Neural cell (in vitro differentiated cells): ENCODE measurements at regions not wholly inside any gene's neighbourhood (a gene's known extent, or its start where the extent isn't known, plus 50 kb on each side); places are given as distances from the start of the nearest gene placed in this dataset.

Experiments used
- H2AFZ ChIP-seq: fragments of 200-600, 300-800 bp; sonication (generic), shearing (Covaris generic); 2 replicates; pipeline ENCODE4 v1.6.0; 2014; ENCODE audit warnings: low read depth, mild to moderate bottlenecking, antibody characterized with exemption, low read length, moderate library complexity
- H3F3A ChIP-seq: fragments of 200-600 bp; shearing (Covaris generic); 2 replicates; pipeline ENCODE4 v1.6.1; 2016; ENCODE audit warnings: mild to moderate bottlenecking, moderate library complexity, mixed read lengths, antibody characterized with exemption, low read length; ENCODE audit not compliant: insufficient read depth, poor library complexity, severe bottlenecking
- H3K27ac ChIP-seq: fragments of 200-600, 300-800 bp; sonication (generic), shearing (Covaris generic); 2 replicates; pipeline ENCODE4 v1.5.1; 2014; ENCODE audit warnings: mild to moderate bottlenecking, low read length, moderate library complexity
- H3K27me3 ChIP-seq: fragments of 300-800, 200-600 bp; sonication (generic), shearing (Covaris generic); 2 replicates; pipeline ENCODE4 v1.6.0; 2014; ENCODE audit warnings: mild to moderate bottlenecking, low read depth, low read length, moderate library complexity; ENCODE audit not compliant: insufficient read depth
- H3K36me3 ChIP-seq: fragments of 300-800, 200-600 bp; sonication (generic), shearing (Covaris generic); 2 replicates; pipeline ENCODE4 v1.5.1; 2014; ENCODE audit warnings: mild to moderate bottlenecking, antibody characterized with exemption, low read length, moderate library complexity; ENCODE audit not compliant: insufficient read depth
- H3K4me2 ChIP-seq: fragments of 300-800, 200-600 bp; sonication (generic), shearing (Covaris generic); 2 replicates; pipeline ENCODE4 v1.6.0; 2014; ENCODE audit warnings: mild to moderate bottlenecking, low read length
- H3K4me3 ChIP-seq: fragments of 300-800, 200-600 bp; sonication (generic), shearing (Covaris generic); 2 replicates; pipeline ENCODE4 v1.5.1; 2014; ENCODE audit warnings: mild to moderate bottlenecking, low read length, moderate library complexity
- H3K79me2 ChIP-seq: fragments of 200-600 bp; shearing (Covaris generic); replicated peaks from 2 replicates; pipeline ENCODE4 v1.6.0; 2014; ENCODE audit warnings: mild to moderate bottlenecking, low read length, moderate library complexity; ENCODE audit not compliant: insufficient read depth
- H3K9ac ChIP-seq: fragments of 300-800, 200-600 bp; sonication (generic), shearing (Covaris generic); 2 replicates; pipeline ENCODE4 v1.6.1; 2016; ENCODE audit warnings: mild to moderate bottlenecking, low read length, mixed read lengths
- H3K9me2 ChIP-seq: fragments of 200-600 bp; shearing (Covaris generic); 2 replicates; pipeline ENCODE4 v1.6.1; 2016; ENCODE audit warnings: mild to moderate bottlenecking, low read length, mixed read lengths; ENCODE audit not compliant: insufficient read depth
- H3K9me3 ChIP-seq: fragments of 200-600, 300-800 bp; sonication (generic), shearing (Covaris generic); 2 replicates; pipeline ENCODE4 v1.6.1; 2016; ENCODE audit warnings: mild to moderate bottlenecking, mixed run types, low read length, moderate library complexity, mixed read lengths
- H4K20me1 ChIP-seq: fragments of 200-600 bp; shearing (Covaris generic); 2 replicates; pipeline ENCODE4 v1.6.1; 2016; ENCODE audit warnings: mild to moderate bottlenecking, mixed run types; ENCODE audit not compliant: insufficient read depth
- EP300 ChIP-seq: fragments of 450-650 bp; conservative IDR thresholded peaks from 2 replicates; pipeline ENCODE4 v1.6.1; 2014; ENCODE audit warnings: antibody characterized with exemption, mild to moderate bottlenecking, moderate library complexity; ENCODE audit not compliant: poor library complexity, severe bottlenecking
- EZH2 ChIP-seq: fragments of 200-600, 300-800 bp; shearing (Covaris generic), sonication (generic); IDR thresholded peaks from 2 replicates; pipeline ENCODE4 v1.6.1; 2014; ENCODE audit warnings: antibody characterized with exemption, low read length, borderline replicate concordance, mild to moderate bottlenecking; ENCODE audit not compliant: insufficient read depth, poor library complexity, severe bottlenecking
- MXI1 ChIP-seq: fragments of 450-650 bp; conservative IDR thresholded peaks from 2 replicates; pipeline ENCODE4 v1.6.1; 2014; ENCODE audit warnings: antibody characterized with exemption, mild to moderate bottlenecking; ENCODE audit not compliant: poor library complexity, severe bottlenecking
- POLR2AphosphoS5 ChIP-seq: IDR thresholded peaks from 2 replicates; pipeline ENCODE4 v1.6.1; 2012
- RAD21 ChIP-seq: fragments of 450-650 bp; conservative IDR thresholded peaks from 2 replicates; pipeline ENCODE4 v1.6.1; 2014; ENCODE audit warnings: antibody characterized with exemption, mild to moderate bottlenecking, moderate library complexity
- SMC3 ChIP-seq: fragments of 450-650 bp; conservative IDR thresholded peaks from 2 replicates; pipeline ENCODE4 v1.6.1; 2014; ENCODE audit warnings: antibody characterized with exemption, mild to moderate bottlenecking, moderate library complexity; ENCODE audit not compliant: poor library complexity
- TAF1 ChIP-seq: IDR thresholded peaks from 2 replicates; pipeline ENCODE4 v1.6.1; 2012; ENCODE audit warnings: low read depth
- TF ChIP-seq, protein P1 (sequence below): fragments of 450-650 bp; IDR thresholded peaks from 2 replicates; pipeline ENCODE4 v1.5.1; 2014; ENCODE audit warnings: antibody characterized with exemption, mild to moderate bottlenecking, moderate library complexity; ENCODE audit not compliant: poor library complexity, severe bottlenecking
- TF ChIP-seq, protein P2 (sequence below): IDR thresholded peaks from 2 replicates; pipeline ENCODE4 v1.6.1; 2012; ENCODE audit warnings: borderline replicate concordance

DNA sequence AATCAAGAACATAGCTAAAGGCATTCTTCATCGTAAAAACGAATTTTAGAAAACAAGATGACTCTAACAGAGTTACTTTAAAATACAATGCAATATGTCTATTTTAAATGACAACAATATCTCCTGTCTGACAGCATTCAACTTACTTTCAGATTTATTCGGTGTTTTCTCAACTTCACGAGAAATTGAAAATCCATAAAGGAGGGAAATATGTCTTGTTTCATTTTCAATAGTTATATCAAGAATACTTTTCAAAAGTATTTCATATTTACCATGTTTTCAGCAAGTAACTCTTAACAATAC, 254.8 kb downstream of the DAD1 start:
- H4K20me1 ChIP-seq: no peaks in the 10 kb centered on the region
- H3K27ac ChIP-seq: no peak overlapping the region
- H3K4me2 ChIP-seq: no peak overlapping the region
- H3K9me2 ChIP-seq: no peaks in the 10 kb centered on the region
- H3K36me3 ChIP-seq: no peaks in the 10 kb centered on the region
- no peaks in the 10 kb centered on the region for H3K9me3 ChIP-seq
- no peak overlapping the region for H2AFZ ChIP-seq
- no peak for TF ChIP-seq RAD21
- TF ChIP-seq, protein P1, sequence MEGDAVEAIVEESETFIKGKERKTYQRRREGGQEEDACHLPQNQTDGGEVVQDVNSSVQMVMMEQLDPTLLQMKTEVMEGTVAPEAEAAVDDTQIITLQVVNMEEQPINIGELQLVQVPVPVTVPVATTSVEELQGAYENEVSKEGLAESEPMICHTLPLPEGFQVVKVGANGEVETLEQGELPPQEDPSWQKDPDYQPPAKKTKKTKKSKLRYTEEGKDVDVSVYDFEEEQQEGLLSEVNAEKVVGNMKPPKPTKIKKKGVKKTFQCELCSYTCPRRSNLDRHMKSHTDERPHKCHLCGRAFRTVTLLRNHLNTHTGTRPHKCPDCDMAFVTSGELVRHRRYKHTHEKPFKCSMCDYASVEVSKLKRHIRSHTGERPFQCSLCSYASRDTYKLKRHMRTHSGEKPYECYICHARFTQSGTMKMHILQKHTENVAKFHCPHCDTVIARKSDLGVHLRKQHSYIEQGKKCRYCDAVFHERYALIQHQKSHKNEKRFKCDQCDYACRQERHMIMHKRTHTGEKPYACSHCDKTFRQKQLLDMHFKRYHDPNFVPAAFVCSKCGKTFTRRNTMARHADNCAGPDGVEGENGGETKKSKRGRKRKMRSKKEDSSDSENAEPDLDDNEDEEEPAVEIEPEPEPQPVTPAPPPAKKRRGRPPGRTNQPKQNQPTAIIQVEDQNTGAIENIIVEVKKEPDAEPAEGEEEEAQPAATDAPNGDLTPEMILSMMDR: no peak
- no peak for TF ChIP-seq SMC3
- TF ChIP-seq POLR2AphosphoS5: no peak
- TF ChIP-seq MXI1: no peak
- no peak for TF ChIP-seq TAF1
- no peak for TF ChIP-seq EP300
- TF ChIP-seq, protein P2, sequence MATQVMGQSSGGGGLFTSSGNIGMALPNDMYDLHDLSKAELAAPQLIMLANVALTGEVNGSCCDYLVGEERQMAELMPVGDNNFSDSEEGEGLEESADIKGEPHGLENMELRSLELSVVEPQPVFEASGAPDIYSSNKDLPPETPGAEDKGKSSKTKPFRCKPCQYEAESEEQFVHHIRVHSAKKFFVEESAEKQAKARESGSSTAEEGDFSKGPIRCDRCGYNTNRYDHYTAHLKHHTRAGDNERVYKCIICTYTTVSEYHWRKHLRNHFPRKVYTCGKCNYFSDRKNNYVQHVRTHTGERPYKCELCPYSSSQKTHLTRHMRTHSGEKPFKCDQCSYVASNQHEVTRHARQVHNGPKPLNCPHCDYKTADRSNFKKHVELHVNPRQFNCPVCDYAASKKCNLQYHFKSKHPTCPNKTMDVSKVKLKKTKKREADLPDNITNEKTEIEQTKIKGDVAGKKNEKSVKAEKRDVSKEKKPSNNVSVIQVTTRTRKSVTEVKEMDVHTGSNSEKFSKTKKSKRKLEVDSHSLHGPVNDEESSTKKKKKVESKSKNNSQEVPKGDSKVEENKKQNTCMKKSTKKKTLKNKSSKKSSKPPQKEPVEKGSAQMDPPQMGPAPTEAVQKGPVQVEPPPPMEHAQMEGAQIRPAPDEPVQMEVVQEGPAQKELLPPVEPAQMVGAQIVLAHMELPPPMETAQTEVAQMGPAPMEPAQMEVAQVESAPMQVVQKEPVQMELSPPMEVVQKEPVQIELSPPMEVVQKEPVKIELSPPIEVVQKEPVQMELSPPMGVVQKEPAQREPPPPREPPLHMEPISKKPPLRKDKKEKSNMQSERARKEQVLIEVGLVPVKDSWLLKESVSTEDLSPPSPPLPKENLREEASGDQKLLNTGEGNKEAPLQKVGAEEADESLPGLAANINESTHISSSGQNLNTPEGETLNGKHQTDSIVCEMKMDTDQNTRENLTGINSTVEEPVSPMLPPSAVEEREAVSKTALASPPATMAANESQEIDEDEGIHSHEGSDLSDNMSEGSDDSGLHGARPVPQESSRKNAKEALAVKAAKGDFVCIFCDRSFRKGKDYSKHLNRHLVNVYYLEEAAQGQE: no peak
- TF ChIP-seq EZH2: no peak
- no peaks in the 10 kb centered on the region for H3F3A ChIP-seq
- H3K4me3 ChIP-seq: no peak overlapping the region
- H3K79me2 ChIP-seq: no peaks in the 10 kb centered on the region
- H3K27me3 ChIP-seq: no peaks in the 10 kb centered on the region
- no peak overlapping the region for H3K9ac ChIP-seq

DNA sequence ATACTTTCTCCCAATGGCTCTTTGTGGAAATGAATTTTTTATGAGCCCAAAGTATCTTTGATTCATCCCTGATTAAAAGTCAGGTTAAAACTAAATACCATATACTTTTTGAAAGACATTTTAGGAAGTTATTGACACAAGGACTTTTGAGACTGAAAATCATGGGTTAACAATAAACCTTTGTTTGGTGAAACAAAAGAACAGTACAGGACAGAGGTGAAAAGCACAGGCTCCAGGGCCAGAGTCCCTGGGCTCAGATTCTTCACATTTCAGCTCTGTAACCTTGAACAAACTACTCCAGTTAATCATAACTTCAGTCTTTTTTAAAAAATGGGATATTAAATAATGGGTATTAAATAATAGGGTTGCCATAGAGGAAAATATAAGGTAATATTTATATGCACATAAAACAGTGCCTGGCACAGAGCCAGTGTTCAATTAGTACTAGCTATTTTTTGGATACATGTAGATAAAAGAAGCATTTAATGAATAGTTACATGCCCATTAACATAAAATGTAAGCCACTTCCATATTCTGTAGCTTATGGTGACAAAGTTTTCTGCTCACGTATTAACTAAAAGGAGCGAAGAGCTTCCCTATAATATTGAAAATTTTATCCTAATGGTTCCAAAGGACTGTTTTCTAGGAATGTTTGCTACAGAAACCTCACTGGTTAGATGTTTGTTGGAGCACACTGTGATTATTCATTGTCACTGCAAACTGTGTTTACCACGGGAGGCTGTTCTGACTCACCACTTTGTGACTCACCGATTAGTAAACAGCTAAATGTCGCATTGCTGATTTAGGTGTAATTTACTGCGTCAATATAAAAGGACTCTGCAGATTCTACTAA, 255.4 kb downstream of the DAD1 start:
- H3K4me3 ChIP-seq: no peak overlapping the region
- H3K9me3 ChIP-seq: no peaks in the 10 kb centered on the region
- no peak overlapping the region for H3K9ac ChIP-seq
- H3K36me3 ChIP-seq: no peaks in the 10 kb centered on the region
- no peak for TF ChIP-seq EZH2
- TF ChIP-seq RAD21: no peak
- TF ChIP-seq, protein P2: no peak
- no peak for TF ChIP-seq SMC3
- no peak for TF ChIP-seq POLR2AphosphoS5
- TF ChIP-seq, protein P1: no peak
- TF ChIP-seq EP300: no peak
- TF ChIP-seq TAF1: no peak
- no peak for TF ChIP-seq MXI1
- H4K20me1 ChIP-seq: no peaks in the 10 kb centered on the region
- H3F3A ChIP-seq: no peaks in the 10 kb centered on the region
- no peak overlapping the region for H2AFZ ChIP-seq
- no peaks in the 10 kb centered on the region for H3K9me2 ChIP-seq
- no peak overlapping the region for H3K27ac ChIP-seq
- H3K79me2 ChIP-seq: no peaks in the 10 kb centered on the region
- no peak overlapping the region for H3K4me2 ChIP-seq
- H3K27me3 ChIP-seq: no peaks in the 10 kb centered on the region
